Neural cell (in vitro differentiated cells): ENCODE measurements at regions not wholly inside any gene's neighbourhood (a gene's known extent, or its start where the extent isn't known, plus 50 kb on each side); places are given as distances from the start of the nearest gene placed in this dataset.

Experiments
- CTCF ChIP-seq: fragments of 450-650 bp; IDR thresholded peaks from 2 replicates; pipeline ENCODE4 v1.5.1; 2014; ENCODE audit warnings: antibody characterized with exemption, mild to moderate bottlenecking, moderate library complexity; ENCODE audit not compliant: poor library complexity, severe bottlenecking
- EP300 ChIP-seq: fragments of 450-650 bp; conservative IDR thresholded peaks from 2 replicates; pipeline ENCODE4 v1.6.1; 2014; ENCODE audit warnings: antibody characterized with exemption, mild to moderate bottlenecking, moderate library complexity; ENCODE audit not compliant: poor library complexity, severe bottlenecking
- POLR2AphosphoS5 ChIP-seq: IDR thresholded peaks from 2 replicates; pipeline ENCODE4 v1.6.1; 2012
- RAD21 ChIP-seq: fragments of 450-650 bp; conservative IDR thresholded peaks from 2 replicates; pipeline ENCODE4 v1.6.1; 2014; ENCODE audit warnings: antibody characterized with exemption, mild to moderate bottlenecking, moderate library complexity

DNA sequence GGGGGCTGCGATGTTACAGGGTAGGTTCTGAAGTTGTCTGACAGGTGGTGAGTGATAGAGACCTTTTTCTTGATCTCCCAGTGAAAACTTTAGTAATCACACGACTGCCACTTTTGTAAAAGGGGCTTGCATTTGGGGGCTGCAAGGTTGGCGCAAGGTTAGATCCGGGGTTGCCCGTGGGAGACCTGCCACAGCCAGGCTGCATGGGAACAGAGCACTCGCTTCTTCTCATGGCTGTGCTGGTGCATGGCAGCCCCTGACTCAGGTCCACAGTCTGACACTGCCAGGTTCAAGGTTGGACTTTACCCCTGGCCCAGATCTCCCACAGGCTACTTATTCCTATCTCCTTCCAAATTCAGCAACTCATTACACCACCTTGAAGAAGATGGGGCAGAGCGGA lies 1190.4 kb downstream of the UQCRFS1 start:
- TF ChIP-seq EP300 (no peak), POLR2AphosphoS5 (no peak), RAD21 (no peak), CTCF (no peak)
